Upper lobe of right lung (tissue), 1 donor: ENCODE measurements at regions not wholly inside any gene's neighbourhood (a gene's known extent, or its start where the extent isn't known, plus 50 kb on each side); places are given as distances from the start of the nearest gene placed in this dataset.

Experiments used
- ATAC-seq: fragments of 200-7000 bp; cut with Tn5 transposase; one replicate; pipeline ENCODE4 v1.9.1; 2020; ENCODE audit warnings: mild to moderate bottlenecking, moderate library complexity
- DNase-seq: peaks from one replicate; pipeline ENCODE4 v3.0.0-alpha.2; 2020
- H3K27ac ChIP-seq: fragments of 200-600 bp; one replicate; pipeline ENCODE4 v1.8.0; 2022
- H3K27me3 ChIP-seq: fragments of 200-600 bp; one replicate; pipeline ENCODE4 v1.8.0; 2022; ENCODE audit warnings: mild to moderate bottlenecking
- H3K36me3 ChIP-seq: fragments of 200-600 bp; one replicate; pipeline ENCODE4 v1.8.0; 2022
- H3K4me1 ChIP-seq: fragments of 200-600 bp; one replicate; pipeline ENCODE4 v1.8.0; 2022
- H3K4me3 ChIP-seq: fragments of 200-600 bp; one replicate; pipeline ENCODE4 v1.8.0; 2022; ENCODE audit warnings: mild to moderate bottlenecking
- H3K9me3 ChIP-seq: fragments of 200-600 bp; one replicate; pipeline ENCODE4 v1.8.0; 2022
- intact Hi-C: fragments of 100-400 bp; cut with DNase I; formaldehyde crosslinking; loops from one replicate; pipeline ENCODE4 v1.11.0; 2022
- TF ChIP-seq, protein P1 (sequence below): fragments of 200-600 bp; IDR thresholded peaks from one replicate; pipeline ENCODE4 v1.8.0; 2022; ENCODE audit warnings: antibody characterized with exemption
- donor health status: DM: no; HTN: yes; CAD: no; lungs with severe emphysema.

DNA sequence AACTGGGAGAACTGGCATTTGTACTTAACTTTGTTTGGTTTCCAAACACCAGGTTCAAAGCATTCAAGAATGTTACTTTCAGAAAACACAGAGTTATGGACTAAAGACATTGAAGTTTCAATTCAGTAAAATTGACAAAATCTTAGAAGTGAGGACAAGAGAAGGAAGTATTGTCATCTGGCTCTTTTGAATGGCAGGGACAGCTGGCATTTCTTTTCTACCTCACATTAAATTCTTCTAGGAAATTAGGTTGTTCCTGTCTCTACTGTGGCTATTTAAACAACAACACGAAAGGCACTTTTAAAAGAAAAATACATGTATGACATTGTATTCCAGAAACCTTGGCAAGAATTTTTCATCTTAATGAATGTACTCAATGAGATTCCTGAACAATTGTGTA, 600.0 kb upstream of the CA10 start:
- Histone ChIP-seq H3K9me3 (no peaks in the 10 kb centered on the region), H3K27me3 (no peaks in the 10 kb centered on the region), H3K4me3 (no peak overlapping the region), H3K36me3 (no peaks in the 10 kb centered on the region), H3K27ac (no peak overlapping the region), H3K4me1 (no peaks in the 10 kb centered on the region)
- DNase-seq (no peak), ATAC-seq (no peak)
- intact Hi-C loops: no loop called here
- TF ChIP-seq, protein P1, sequence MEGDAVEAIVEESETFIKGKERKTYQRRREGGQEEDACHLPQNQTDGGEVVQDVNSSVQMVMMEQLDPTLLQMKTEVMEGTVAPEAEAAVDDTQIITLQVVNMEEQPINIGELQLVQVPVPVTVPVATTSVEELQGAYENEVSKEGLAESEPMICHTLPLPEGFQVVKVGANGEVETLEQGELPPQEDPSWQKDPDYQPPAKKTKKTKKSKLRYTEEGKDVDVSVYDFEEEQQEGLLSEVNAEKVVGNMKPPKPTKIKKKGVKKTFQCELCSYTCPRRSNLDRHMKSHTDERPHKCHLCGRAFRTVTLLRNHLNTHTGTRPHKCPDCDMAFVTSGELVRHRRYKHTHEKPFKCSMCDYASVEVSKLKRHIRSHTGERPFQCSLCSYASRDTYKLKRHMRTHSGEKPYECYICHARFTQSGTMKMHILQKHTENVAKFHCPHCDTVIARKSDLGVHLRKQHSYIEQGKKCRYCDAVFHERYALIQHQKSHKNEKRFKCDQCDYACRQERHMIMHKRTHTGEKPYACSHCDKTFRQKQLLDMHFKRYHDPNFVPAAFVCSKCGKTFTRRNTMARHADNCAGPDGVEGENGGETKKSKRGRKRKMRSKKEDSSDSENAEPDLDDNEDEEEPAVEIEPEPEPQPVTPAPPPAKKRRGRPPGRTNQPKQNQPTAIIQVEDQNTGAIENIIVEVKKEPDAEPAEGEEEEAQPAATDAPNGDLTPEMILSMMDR: no peak

DNA sequence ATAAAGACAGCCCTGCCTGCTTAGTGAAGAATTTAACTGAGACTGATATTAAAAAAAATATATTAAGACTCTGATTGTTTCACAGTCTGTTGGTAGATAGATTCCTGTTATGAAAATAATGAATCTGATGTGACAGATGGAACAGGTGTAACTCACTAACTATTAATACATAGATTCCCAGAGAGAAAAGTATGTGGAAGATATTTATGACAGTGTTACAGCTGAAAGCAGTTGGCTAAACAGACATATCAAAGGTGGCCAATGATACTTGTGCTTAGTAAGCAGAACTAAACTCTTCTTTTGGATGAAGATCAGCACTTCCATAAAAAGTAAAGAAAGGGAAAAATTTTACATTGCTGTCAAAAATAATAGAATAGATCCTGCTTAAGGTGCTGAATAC, 598.2 kb upstream of the CA10 start:
- no peaks in the 10 kb centered on the region for H3K4me1 ChIP-seq
- DNase-seq (no peak), ATAC-seq (no peak)
- no peaks in the 10 kb centered on the region for H3K27me3 ChIP-seq
- H3K9me3 ChIP-seq: no peaks in the 10 kb centered on the region
- H3K4me3 ChIP-seq: no peak overlapping the region
- intact Hi-C loops: no loop called here
- H3K27ac ChIP-seq: no peak overlapping the region
- TF ChIP-seq, protein P1: no peak
- H3K36me3 ChIP-seq: no peaks in the 10 kb centered on the region

DNA sequence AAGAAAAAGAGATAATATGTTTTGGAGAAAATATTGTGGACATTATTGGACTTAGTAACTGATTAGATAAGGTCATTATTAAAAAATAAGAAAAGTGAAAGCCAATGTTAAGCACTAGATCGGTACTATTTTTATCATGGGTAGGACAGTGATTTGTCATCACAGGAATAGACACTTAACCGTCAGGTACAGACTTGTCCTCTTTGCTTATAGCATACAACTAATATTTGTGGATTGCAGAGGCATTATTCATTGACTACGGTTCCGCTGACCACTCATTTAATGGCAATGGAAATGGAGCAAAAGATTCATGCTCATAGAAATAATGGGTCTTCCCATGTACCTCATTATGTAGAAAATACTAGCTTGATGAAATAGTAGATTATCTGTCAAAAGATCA, 596.3 kb upstream of the CA10 start:
- TF ChIP-seq, protein P1: no peak
- no peaks in the 10 kb centered on the region for H3K27me3 ChIP-seq
- no peak for DNase-seq
- no peaks in the 10 kb centered on the region for H3K4me1 ChIP-seq
- intact Hi-C loops: no loop called here
- H3K27ac ChIP-seq: no peak overlapping the region
- no peak for ATAC-seq
- H3K4me3 ChIP-seq: no peak overlapping the region
- H3K36me3 ChIP-seq: no peaks in the 10 kb centered on the region
- no peaks in the 10 kb centered on the region for H3K9me3 ChIP-seq

DNA sequence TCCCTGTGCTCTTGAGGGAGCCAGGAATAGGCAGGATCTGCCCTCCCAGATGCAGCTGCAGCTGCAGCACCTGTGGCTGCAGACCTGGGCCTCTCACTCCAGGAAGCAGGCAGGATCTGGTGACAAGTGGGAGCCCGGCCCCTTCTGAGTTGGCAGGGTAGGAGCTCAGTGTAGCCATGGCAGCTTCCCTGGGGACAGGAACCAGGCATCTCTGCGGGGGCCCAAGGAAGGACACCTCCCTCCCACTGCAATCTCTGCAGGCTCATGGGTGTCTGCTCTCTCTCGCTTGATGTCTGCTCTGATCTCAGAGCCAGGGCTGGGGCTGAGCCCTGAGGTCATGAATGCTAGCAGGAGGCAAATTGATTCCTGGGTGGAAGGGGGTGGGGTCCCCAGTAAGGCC, 592.5 kb upstream of the CA10 start:
- H3K9me3 ChIP-seq: no peaks in the 10 kb centered on the region
- H3K27me3 ChIP-seq: no peaks in the 10 kb centered on the region
- intact Hi-C loops: no loop called here
- TF ChIP-seq, protein P1: no peak
- DNase-seq (no peak), ATAC-seq (no peak)
- no peak overlapping the region for H3K4me3 ChIP-seq
- no peak overlapping the region for H3K27ac ChIP-seq
- H3K36me3 ChIP-seq: no peaks in the 10 kb centered on the region
- H3K4me1 ChIP-seq: no peaks in the 10 kb centered on the region

DNA sequence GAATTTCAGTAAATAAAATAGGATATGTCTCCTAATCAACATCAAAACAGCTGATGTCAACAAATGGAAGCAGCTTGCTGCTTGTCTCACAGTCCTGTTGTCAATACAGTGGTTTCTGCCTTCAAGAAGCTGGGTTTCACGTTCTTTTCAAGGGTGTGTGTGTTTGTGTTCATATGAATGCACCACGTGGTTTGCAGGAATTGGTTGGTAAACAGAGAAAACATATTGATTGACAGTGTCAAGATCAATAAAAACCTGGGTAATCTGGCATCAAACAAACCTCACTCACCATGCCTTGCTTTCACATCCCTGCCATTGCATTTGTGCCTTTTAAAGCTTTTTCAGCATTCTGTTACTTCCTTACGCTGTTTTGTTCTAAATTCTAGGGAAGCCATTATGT, 585.7 kb upstream of the CA10 start:
- DNase-seq (no peak), ATAC-seq (no peak)
- no peak overlapping the region for H3K27ac ChIP-seq
- TF ChIP-seq, protein P1: no peak
- H3K4me1 ChIP-seq: no peaks in the 10 kb centered on the region
- no peaks in the 10 kb centered on the region for H3K36me3 ChIP-seq
- H3K4me3 ChIP-seq: no peak overlapping the region
- no peaks in the 10 kb centered on the region for H3K9me3 ChIP-seq
- no peaks in the 10 kb centered on the region for H3K27me3 ChIP-seq
- intact Hi-C loops: no loop called here

DNA sequence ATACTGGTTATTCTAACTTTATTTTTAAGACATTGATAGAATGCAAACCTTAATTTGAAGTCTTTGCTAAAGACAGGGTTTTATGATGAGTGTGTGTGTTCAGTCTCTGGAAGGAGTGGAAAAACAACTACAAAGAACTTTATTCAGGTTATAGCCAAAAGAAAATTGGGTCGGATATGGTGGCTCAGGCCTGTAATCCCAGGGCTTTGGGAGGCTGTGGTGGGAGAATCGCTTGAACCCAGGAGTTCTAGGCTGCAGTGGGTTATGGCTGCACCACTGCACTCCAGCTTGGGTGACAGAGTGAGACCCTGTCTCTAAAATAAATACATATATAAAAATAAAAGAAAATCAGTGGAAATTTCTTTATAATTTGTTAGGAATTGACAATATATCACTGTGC, 581.5 kb upstream of the CA10 start:
- Histone ChIP-seq H3K27ac (no peak overlapping the region), H3K4me3 (no peak overlapping the region), H3K9me3 (no peaks in the 10 kb centered on the region), H3K27me3 (no peaks in the 10 kb centered on the region), H3K36me3 (no peaks in the 10 kb centered on the region), H3K4me1 (no peaks in the 10 kb centered on the region)
- no peak for DNase-seq
- TF ChIP-seq, protein P1: no peak
- ATAC-seq: no peak
- intact Hi-C loops: no loop called here
